Esophagus (tissue), 2 donors: ENCODE measurements at regions not wholly inside any gene's neighbourhood (a gene's known extent, or its start where the extent isn't known, plus 50 kb on each side); places are given as distances from the start of the nearest gene placed in this dataset.
"Not testable (repeated sequence)": the region's sequence is repeated elsewhere in the genome, so short reads cannot be mapped to it uniquely, and the experiment has no call there.

Experiments used
- H3K27ac ChIP-seq, 2 donors: one replicate each; pipeline ENCODE4 v1.5.1; 2013; ENCODE audit warnings: low read depth in 2 of 2, mild to moderate bottlenecking in 2 of 2, inconsistent platforms in 1 of 2, low read length in 1 of 2, moderate library complexity in 1 of 2
- H3K27me3 ChIP-seq, 2 donors: one replicate each; pipeline ENCODE4 v1.6.1; 2013; ENCODE audit warnings: low read length in 2 of 2, control low read depth in 1 of 2, mild to moderate bottlenecking in 1 of 2; ENCODE audit not compliant: insufficient read depth in 2 of 2, control insufficient read depth in 1 of 2
- H3K36me3 ChIP-seq, 2 donors: one replicate each; pipeline ENCODE4 v1.6.1; 2013; ENCODE audit warnings: low read length in 1 of 2; ENCODE audit not compliant: control insufficient read depth in 2 of 2, insufficient read depth in 2 of 2
- H3K4me1 ChIP-seq, 2 donors: one replicate each; pipeline ENCODE4 v1.6.1; 2013; ENCODE audit warnings: low read length in 1 of 2; ENCODE audit not compliant: control insufficient read depth in 2 of 2, insufficient read depth in 2 of 2
- H3K4me3 ChIP-seq, 2 donors: one replicate each; pipeline ENCODE4 v1.5.1; 2013; ENCODE audit warnings: low read length in 2 of 2, mild to moderate bottlenecking in 2 of 2, low read depth in 1 of 2, moderate library complexity in 1 of 2
- H3K9me3 ChIP-seq, 2 donors: one replicate each; pipeline ENCODE4 v1.6.1; 2013; ENCODE audit warnings: mild to moderate bottlenecking in 2 of 2, low read depth in 1 of 2, low read length in 1 of 2, moderate library complexity in 1 of 2; ENCODE audit not compliant: control insufficient read depth in 2 of 2, insufficient read depth in 1 of 2
- WGBS, 2 donors: extraction: QIAGEN DNeasy Blood & Tissue Kit; methylation state at CpG; one replicate each; pipeline ENCODE4 v1.1.7; 2013; 5-methylcytosine and 5-hydroxymethylcytosine counted together
- donor health status: healthy with polysubstance abuse.
- donor health status: Bipolar disorder and iron deficiency.

DNA sequence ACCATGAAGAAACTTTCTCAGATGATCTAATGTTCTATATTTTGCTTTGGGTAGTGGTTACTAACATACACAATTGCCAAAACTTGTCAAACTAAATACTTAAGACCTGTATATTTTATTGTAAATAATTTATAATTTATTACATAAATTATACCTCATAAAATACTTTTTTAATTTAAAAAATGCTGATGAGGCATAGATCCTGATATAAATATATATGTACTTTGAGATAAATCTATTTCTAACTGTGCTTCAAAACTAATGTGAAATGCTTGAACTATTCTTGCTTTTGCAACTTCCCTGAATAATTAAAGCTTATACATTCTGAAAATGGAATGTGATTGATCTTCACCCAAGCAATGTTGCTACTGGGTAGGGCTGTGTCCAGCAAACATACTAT lies 568.8 kb downstream of the INSC start:
- Histone ChIP-seq H3K9me3 (peaks cover 0 to 2% of the 10 kb centered on the region in 2 donors), H3K27me3 (no peaks in the 10 kb centered on the region), H3K4me1 (no peaks in the 10 kb centered on the region), H3K27ac (no peak overlapping the region), H3K36me3 (no peaks in the 10 kb centered on the region), H3K4me3 (no peak overlapping the region)

DNA sequence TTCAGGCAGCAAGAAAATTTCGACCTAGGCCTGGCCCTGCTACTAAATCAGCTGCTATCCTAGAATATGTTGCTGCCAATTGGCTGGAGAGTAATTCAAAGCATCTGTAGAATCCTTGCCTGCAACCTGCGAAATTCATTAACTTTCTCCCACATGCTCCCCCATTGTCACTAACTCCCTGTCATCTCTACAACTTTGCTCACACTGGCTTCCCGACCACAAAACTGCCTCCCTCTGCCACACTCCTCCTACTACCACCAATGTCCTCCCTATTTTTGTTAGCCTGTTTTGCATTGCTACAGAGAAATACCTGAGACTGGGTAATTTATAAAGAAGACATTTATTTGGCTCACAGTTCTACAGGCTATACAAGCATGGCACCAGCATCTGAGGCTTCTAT lies 570.6 kb downstream of the INSC start:
- Histone ChIP-seq H3K4me3 (no peak overlapping the region), H3K27me3 (no peaks in the 10 kb centered on the region), H3K36me3 (no peaks in the 10 kb centered on the region), H3K4me1 (no peaks in the 10 kb centered on the region), H3K9me3 (peaks cover 0 to 2% of the 10 kb centered on the region in 2 donors), H3K27ac (no peak overlapping the region)
- WGBS, 2 donors: 68 to 76% methylated on average over 3 of the region's 3 CpGs

DNA sequence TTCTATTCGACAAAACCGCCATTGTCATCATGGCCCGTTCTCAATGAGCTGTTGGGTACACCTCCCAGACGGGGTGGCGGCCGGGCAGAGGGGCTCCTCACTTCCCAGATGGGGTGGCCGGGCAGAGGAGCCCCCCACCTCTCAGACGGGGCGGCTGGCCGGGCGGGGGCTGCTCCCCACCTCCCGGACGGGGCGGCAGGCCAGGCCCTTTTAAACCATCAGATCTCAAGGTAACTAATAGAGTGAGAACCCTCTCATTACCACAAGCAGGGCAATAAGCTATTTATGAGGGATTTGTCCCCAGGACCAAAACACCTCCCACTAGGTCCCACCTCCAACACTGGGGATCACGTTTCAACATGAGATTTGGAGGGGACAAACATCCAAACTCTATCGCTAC lies 571.5 kb downstream of the INSC start:
- 90 to 93% methylated on average over 13 to 14 of the region's 16 CpGs for WGBS, 2 donors
- H3K36me3 ChIP-seq, H3K4me3 ChIP-seq, H3K9me3 ChIP-seq, H3K4me1 ChIP-seq, H3K27ac ChIP-seq, H3K27me3 ChIP-seq: not testable (repeated sequence)

DNA sequence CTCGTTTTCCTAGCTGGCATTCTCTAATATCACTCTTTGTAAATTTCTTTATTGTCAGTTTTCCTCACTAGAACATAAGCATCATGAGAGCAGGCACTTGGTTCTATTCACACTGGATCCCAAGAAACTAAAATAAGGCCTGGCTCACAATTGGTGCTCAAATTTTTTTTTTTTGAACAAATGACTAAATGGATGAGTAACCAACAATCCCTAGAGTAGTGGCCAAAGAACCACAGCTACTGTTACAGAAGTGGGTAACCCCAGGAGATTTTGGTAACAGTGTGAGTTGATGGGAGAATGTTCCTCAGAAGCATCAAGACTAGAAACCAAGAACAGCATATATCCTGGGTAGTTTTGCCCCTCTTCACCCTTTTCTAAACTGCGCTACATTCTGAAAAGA lies 572.6 kb downstream of the INSC start:
- Histone ChIP-seq H3K4me3 (no peak overlapping the region), H3K9me3 (peaks cover 0 to 2% of the 10 kb centered on the region in 2 donors), H3K36me3 (no peaks in the 10 kb centered on the region), H3K27ac (no peak overlapping the region), H3K27me3 (no peaks in the 10 kb centered on the region), H3K4me1 (no peaks in the 10 kb centered on the region)
- WGBS, 2 donors: 83 to 94% methylated on average over 2 of the region's 2 CpGs

DNA sequence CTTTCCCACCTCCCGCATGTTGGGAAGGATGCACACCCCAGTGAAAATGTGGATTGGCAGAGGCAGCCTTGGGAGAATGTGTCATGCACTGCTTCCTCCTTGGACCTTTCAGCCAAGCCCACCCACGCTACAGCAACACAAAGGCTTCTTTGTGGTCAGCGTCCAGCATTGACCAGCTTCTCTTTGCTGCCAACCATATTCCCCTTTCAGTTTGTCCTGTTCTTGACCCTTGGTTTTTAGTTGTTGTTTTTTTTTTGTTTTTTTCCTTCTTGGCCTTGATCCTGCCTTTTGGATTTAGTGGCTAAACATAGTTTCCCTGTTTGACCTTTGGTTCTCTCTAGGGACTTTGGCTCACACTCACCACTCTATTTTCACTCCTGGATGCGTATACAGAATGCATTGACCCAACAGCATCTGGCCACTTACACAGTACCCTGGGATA lies 573.6 kb downstream of the INSC start:
- Histone ChIP-seq H3K36me3 (peaks cover 0 to 5% of the 10 kb centered on the region in 2 donors), H3K27ac (no peak overlapping the region), H3K4me3 (no peak overlapping the region), H3K9me3 (peaks cover 0 to 2% of the 10 kb centered on the region in 2 donors), H3K27me3 (no peaks in the 10 kb centered on the region), H3K4me1 (no peaks in the 10 kb centered on the region)
- WGBS, 2 donors: 72 to 75% methylated on average over 4 of the region's 4 CpGs

DNA sequence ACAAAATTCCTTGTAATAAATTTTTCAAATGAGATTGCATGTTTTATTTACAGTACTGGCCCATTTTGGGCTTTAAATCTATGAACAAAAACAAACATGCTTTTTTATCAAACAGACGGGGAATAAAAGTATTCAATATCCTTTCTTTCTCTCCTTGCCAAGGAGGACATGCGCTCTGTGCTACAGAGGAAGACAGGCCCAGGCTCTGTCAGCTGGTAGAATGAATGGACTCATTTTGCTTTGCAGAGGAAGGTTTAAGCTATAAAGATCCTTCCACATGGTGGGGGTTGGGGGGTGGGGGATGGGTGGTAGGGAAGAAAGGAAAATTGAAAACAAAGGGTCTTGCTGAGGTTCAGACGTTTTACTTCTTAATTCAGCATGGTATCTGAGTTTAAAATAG lies 575.6 kb downstream of the INSC start:
- peaks cover 0 to 2% of the 10 kb centered on the region in 2 donors for H3K9me3 ChIP-seq
- H3K27ac ChIP-seq: no peak overlapping the region
- no peaks in the 10 kb centered on the region for H3K27me3 ChIP-seq
- no peak overlapping the region for H3K4me3 ChIP-seq
- WGBS, 2 donors: 59 to 71% methylated on average over 3 of the region's 3 CpGs
- peaks cover 0 to 5% of the 10 kb centered on the region in 2 donors for H3K36me3 ChIP-seq
- no peaks in the 10 kb centered on the region for H3K4me1 ChIP-seq

DNA sequence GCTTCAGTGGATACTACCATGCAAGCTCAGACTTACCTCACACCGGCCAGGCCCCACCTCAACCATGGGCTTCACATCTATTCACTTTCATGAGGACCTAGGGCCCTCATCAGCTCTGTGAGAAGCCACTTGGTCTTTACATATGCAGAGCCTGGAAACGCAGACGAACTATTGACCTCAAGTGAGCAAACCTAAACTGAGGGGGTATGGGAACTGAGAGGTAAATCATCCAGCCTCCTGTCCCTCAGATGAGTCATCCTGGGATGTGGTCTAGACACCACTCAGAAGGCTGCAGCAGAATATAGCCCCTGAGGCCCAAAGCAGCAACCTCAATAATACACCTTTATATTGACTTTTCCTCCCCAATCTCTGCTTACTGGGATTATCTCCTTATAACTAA lies 578.0 kb downstream of the INSC start:
- peaks cover 0 to 2% of the 10 kb centered on the region in 2 donors for H3K9me3 ChIP-seq
- no peak overlapping the region for H3K27ac ChIP-seq
- peaks cover 0 to 5% of the 10 kb centered on the region in 2 donors for H3K36me3 ChIP-seq
- no peaks in the 10 kb centered on the region for H3K27me3 ChIP-seq
- WGBS, 2 donors: 88 to 89% methylated on average over 3 of the region's 3 CpGs
- no peak overlapping the region for H3K4me3 ChIP-seq
- no peaks in the 10 kb centered on the region for H3K4me1 ChIP-seq

DNA sequence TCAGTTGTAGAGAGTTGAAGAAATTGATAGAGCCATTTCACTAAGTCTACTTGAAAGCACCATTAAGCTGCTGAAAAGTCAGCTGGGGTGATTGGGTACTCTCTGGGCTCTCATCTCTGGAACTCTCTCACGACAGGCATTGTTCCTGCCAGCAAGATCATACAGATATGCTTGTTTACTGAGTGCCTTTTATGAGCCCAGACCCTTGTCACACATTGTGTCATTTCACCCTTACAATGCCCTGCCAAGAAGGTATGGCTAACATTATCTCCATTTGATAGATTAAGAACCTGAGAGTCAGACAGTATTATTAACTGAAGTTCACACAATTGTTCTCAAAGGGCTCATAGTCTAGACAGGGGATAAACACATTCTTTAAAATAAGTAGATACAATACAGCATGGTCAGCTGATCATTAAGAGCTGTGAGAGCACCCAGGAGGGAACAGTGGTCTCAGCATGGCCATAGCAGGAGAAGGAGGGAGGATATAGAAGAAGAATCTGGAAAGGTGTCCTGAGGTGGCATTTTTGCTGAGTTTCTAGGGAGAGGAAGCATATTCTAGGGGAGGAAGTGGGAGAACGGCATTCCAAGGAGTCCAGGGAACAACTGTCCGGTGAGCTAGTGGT lies 580.5 kb downstream of the INSC start:
- H3K4me3 ChIP-seq: no peak overlapping the region
- H3K4me1 ChIP-seq: no peaks in the 10 kb centered on the region
- H3K36me3 ChIP-seq: peaks cover 0 to 5% of the 10 kb centered on the region in 2 donors
- 75 to 78% methylated on average over 3 of the region's 3 CpGs for WGBS, 2 donors
- H3K27ac ChIP-seq: no peak overlapping the region
- no peaks in the 10 kb centered on the region for H3K9me3 ChIP-seq
- H3K27me3 ChIP-seq: no peaks in the 10 kb centered on the region

DNA sequence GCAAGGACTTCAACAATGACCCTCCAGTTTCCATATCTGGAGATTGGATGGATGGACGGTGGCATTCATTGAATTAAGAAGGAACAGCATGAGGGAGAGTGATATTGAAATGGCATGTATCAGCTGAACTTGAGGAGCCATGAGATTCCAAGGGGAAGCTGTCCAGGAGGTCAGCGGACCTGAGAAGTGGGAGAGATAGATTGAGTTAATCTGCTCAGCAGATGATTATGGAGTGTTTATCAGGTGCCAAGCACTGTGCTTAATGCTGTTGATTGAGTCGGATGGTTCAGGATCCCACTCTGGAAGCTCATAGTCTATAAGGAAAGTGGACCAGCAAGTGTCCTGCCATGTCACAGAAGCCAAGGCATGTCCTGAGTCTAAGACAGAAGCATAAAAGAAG lies 581.3 kb downstream of the INSC start:
- WGBS, 2 donors: 81% methylated on average over 3 of the region's 3 CpGs

DNA sequence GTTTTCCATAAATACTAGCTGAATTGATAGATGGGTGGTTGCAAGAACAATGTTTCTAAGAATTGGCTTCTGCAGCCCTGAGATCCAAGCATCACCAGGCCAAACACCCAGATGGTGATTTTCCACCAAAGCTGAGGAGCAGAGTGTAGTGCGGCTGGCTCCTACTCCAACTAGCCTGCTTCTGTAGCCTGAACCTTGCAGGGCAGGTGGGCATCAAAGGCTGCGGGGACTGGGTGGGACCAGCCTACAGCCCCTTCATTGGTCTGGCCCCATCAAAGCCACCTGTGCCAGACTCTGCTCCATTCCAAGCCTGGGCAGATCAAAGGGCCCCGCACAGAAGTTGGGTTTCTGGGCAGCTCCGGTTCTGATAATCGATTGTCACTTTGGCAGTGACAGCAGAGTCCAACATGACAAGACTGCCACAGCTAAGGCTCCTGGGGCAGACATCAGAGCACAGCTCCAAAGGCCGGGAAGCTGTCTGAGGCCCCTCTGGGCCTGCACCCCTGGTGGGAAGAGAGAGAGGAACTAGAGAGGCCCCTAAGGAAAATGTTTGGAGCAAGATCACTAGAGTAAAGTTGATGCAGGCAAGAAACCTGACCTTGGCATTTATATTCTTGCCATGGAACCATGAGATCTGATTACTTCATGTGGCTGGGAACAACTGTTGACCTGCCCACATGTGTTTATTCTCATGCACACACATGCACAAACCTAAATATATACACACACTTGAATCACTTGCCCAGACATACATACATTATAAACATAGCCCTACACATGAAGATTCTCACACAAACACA lies 582.9 kb downstream of the INSC start:
- WGBS, 2 donors: 77 to 95% methylated on average over 6 of the region's 6 CpGs
- no peaks in the 10 kb centered on the region for H3K4me1 ChIP-seq
- peaks cover 0 to 2% of the 10 kb centered on the region in 2 donors for H3K36me3 ChIP-seq
- H3K27me3 ChIP-seq: no peaks in the 10 kb centered on the region
- no peak overlapping the region for H3K4me3 ChIP-seq
- H3K27ac ChIP-seq: no peak overlapping the region
- H3K9me3 ChIP-seq: no peaks in the 10 kb centered on the region

More for the DNA sequence above, 581.3 kb downstream of the INSC start:
- H3K4me3 ChIP-seq: no peak overlapping the region
- H3K27me3 ChIP-seq: no peaks in the 10 kb centered on the region
- no peak overlapping the region for H3K27ac ChIP-seq
- H3K9me3 ChIP-seq: no peaks in the 10 kb centered on the region
- no peaks in the 10 kb centered on the region for H3K4me1 ChIP-seq
- H3K36me3 ChIP-seq: peaks cover 0 to 5% of the 10 kb centered on the region in 2 donors
